ENCODE measurements at regions not wholly inside any gene's neighbourhood (a gene's known extent, or its start where the extent isn't known, plus 50 kb on each side); places are given as distances from the start of the nearest gene placed in this dataset.

- DNase-seq (ENCODE audit: low spot score), result no peak
- BruUV-seq (replicated peaks), result no TSS peak
- ChIA-PET CTCF (no interaction called here), POLR2A (ENCODE audit: low non-redundant PET) (no interaction called here)
- no peaks in the 10 kb centered on the region for H3K4me1 ChIP-seq (ENCODE audit: insufficient read depth, low read length, poor library complexity, severe bottlenecking)
- H3K4me3 ChIP-seq (ENCODE audit: low read depth, low read length, poor library complexity, severe bottlenecking), result no peak overlapping the region
- intact Hi-C loops (cut with micrococcal nuclease; ENCODE audit: unreplicated experiment), result no loop called here
- H3K9me3 ChIP-seq (ENCODE audit: low read depth, low read length, poor library complexity, severe bottlenecking), result no peaks in the 10 kb centered on the region
- H3K27ac ChIP-seq (ENCODE audit: low read depth, low read length, poor library complexity, severe bottlenecking), result no peak overlapping the region
- no peaks in the 10 kb centered on the region for H3K36me3 ChIP-seq (ENCODE audit: insufficient read depth, low read length, poor library complexity, severe bottlenecking)
- H3K27me3 ChIP-seq (replicated peaks; ENCODE audit: insufficient read depth, low read depth, low read length, poor library complexity), result peaks cover 17% of the 10 kb centered on the region
- no peak for TF ChIP-seq EZH2 (IDR thresholded peaks at IDR 0.05; ENCODE audit: borderline replicate concordance, low read depth, low read length, poor library complexity, severe bottlenecking)
- TF ChIP-seq CTCF (conservative IDR thresholded peaks at IDR 0.05; ENCODE audit: low read depth, low read length), result no peak
These were observed 647.4 kb upstream of the LMCD1 start for GRCh38 chr3:7854266-7854665.

DNA sequence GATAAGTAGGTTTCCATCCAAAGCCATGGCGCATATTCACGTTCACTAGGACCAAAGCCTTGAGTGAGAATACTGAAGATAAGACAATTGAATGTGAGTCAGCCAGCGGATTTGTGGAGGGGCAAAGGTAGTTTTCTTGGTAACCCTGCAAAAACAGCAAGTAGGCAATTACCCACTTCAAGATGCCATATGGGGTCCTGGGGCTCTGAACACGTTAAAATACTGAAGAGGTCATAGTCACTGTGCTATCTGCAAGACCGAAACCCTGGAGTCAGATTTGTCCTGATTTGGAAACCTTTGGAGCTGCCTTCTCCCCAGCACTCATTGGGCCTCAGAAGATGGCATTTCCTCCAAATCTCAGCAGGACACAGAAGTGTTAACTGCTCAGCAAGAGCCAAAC lies 646.9 kb upstream of the LMCD1 start:
- H3K4me1 ChIP-seq (ENCODE audit: insufficient read depth, low read length, poor library complexity, severe bottlenecking), result no peaks in the 10 kb centered on the region
- no peak for TF ChIP-seq EZH2 (IDR thresholded peaks at IDR 0.05; ENCODE audit: borderline replicate concordance, low read depth, low read length, poor library complexity, severe bottlenecking)
- no peak for TF ChIP-seq CTCF (conservative IDR thresholded peaks at IDR 0.05; ENCODE audit: low read depth, low read length)
- ChIA-PET CTCF (no interaction called here), POLR2A (ENCODE audit: low non-redundant PET) (interaction anchor here (0.6 kb wide), 1 partner anchor 1016 kb away, joined by 4 read pairs; no protein-coding TSS in a partner anchor)
- H3K4me3 ChIP-seq (ENCODE audit: low read depth, low read length, poor library complexity, severe bottlenecking), result no peak overlapping the region
- H3K9me3 ChIP-seq (ENCODE audit: low read depth, low read length, poor library complexity, severe bottlenecking), result no peaks in the 10 kb centered on the region
- intact Hi-C loops (cut with micrococcal nuclease; ENCODE audit: unreplicated experiment), result no loop called here
- DNase-seq (ENCODE audit: low spot score), result no peak
- H3K27me3 ChIP-seq (replicated peaks; ENCODE audit: insufficient read depth, low read depth, low read length, poor library complexity), result peaks cover 17% of the 10 kb centered on the region
- no peaks in the 10 kb centered on the region for H3K36me3 ChIP-seq (ENCODE audit: insufficient read depth, low read length, poor library complexity, severe bottlenecking)
- no peak overlapping the region for H3K27ac ChIP-seq (ENCODE audit: low read depth, low read length, poor library complexity, severe bottlenecking)
- BruUV-seq (replicated peaks), result no TSS peak

DNA sequence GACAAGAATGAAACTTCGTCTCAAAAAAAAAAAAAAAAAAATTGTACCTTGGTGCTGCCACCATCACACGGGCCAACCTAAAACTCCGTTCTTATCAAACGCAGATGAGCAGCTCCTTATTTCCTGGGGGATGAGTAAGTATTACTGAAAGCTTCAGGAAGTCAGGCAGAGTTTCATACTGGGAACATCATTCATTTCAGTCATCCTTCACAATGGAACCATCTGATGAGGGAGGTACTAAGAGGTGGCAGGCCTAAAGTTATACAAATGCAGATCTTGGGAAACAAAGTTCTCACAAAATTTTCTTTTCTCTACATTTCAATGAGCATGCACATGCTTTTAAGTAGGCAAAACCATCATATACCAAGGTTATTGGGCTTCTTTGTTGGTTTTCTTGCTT lies 636.0 kb upstream of the LMCD1 start:
- no TSS peak for BruUV-seq (replicated peaks)
- H3K4me1 ChIP-seq (ENCODE audit: insufficient read depth, low read length, poor library complexity, severe bottlenecking), result peaks cover 9% of the 10 kb centered on the region
- no peak for DNase-seq (ENCODE audit: low spot score)
- no peak overlapping the region for H3K4me3 ChIP-seq (ENCODE audit: low read depth, low read length, poor library complexity, severe bottlenecking)
- TF ChIP-seq EZH2 (IDR thresholded peaks at IDR 0.05; ENCODE audit: borderline replicate concordance, low read depth, low read length, poor library complexity, severe bottlenecking), result no peak
- H3K36me3 ChIP-seq (ENCODE audit: insufficient read depth, low read length, poor library complexity, severe bottlenecking), result no peaks in the 10 kb centered on the region
- H3K27me3 ChIP-seq (replicated peaks; ENCODE audit: insufficient read depth, low read depth, low read length, poor library complexity), result peaks cover 41% of the 10 kb centered on the region
- ChIA-PET CTCF (no interaction called here), POLR2A (ENCODE audit: low non-redundant PET) (no interaction called here)
- no peak overlapping the region for H3K27ac ChIP-seq (ENCODE audit: low read depth, low read length, poor library complexity, severe bottlenecking)
- intact Hi-C loops (cut with micrococcal nuclease; ENCODE audit: unreplicated experiment), result no loop called here
- H3K9me3 ChIP-seq (ENCODE audit: low read depth, low read length, poor library complexity, severe bottlenecking), result no peaks in the 10 kb centered on the region

GRCh38 chr3:7867587-7867986 lies 634.0 kb upstream of the LMCD1 start:
- POLR2A ChIA-PET (ENCODE audit: low non-redundant PET), result no interaction called here
- no peak overlapping the region for H3K4me3 ChIP-seq (ENCODE audit: low read depth, low read length, poor library complexity, severe bottlenecking)
- no peak overlapping the region for H3K27ac ChIP-seq (ENCODE audit: low read depth, low read length, poor library complexity, severe bottlenecking)
- no peaks in the 10 kb centered on the region for H3K9me3 ChIP-seq (ENCODE audit: low read depth, low read length, poor library complexity, severe bottlenecking)
- H3K4me1 ChIP-seq (ENCODE audit: insufficient read depth, low read length, poor library complexity, severe bottlenecking), result peaks cover 21% of the 10 kb centered on the region
- CTCF ChIA-PET, result no interaction called here
- no peaks in the 10 kb centered on the region for H3K36me3 ChIP-seq (ENCODE audit: insufficient read depth, low read length, poor library complexity, severe bottlenecking)
- TF ChIP-seq CTCF (conservative IDR thresholded peaks at IDR 0.05; ENCODE audit: low read depth, low read length) (no peak), EZH2 (IDR thresholded peaks at IDR 0.05; ENCODE audit: borderline replicate concordance, low read depth, low read length, poor library complexity, severe bottlenecking) (no peak)
- no TSS peak for BruUV-seq (replicated peaks)
- peaks cover 29% of the 10 kb centered on the region for H3K27me3 ChIP-seq (replicated peaks; ENCODE audit: insufficient read depth, low read depth, low read length, poor library complexity)
- DNase-seq (ENCODE audit: low spot score), result no peak
- intact Hi-C loops (cut with micrococcal nuclease; ENCODE audit: unreplicated experiment), result no loop called here

All from A673 (cell line).